Fibroblast of skin of right biceps (primary cell): ENCODE measurements at regions not wholly inside any gene's neighbourhood (a gene's known extent, or its start where the extent isn't known, plus 50 kb on each side); places are given as distances from the start of the nearest gene placed in this dataset.

Source experiments
- DNase-seq: peaks from one replicate; pipeline ENCODE4 v3.0.0-alpha.2; 2013

DNA sequence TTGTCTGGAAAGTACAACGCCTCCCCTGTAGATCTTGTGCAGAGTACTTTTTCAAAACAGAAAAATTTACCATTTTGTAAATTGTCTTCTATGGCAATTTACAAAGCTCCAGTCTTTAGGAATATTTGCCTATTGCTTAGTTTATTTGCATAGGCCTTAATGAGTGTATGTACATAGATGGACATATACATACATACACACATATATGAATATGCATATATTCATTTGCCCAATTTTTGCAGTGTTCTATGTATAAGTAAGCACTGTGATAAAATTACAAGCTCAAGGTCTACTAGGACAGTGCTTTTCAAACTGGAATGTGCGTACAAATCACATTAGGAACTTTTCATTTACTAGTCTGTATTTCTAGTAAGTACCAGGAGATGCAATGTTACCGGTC, 301.3 kb upstream of the SMARCA2 start:
- DNase-seq: no peak

DNA sequence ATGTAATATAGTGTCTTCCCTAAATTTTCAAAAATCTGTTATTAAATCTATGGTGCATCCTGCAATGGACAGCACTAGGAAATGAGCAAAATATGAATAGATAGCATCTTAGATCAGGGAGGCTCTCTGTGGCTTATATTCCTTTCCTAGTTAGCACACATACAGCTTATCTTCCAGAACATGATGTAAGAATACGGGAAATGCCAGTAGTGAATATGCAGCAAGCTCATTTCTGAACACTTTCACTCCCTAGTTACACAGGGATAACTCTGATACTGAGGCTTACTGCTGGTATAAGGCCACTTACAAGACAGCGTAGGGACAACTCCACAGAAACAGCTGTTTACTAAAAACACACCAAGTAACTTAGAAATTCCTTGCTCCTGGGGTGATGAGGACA, 297.3 kb upstream of the SMARCA2 start:
- DNase-seq: no peak

DNA sequence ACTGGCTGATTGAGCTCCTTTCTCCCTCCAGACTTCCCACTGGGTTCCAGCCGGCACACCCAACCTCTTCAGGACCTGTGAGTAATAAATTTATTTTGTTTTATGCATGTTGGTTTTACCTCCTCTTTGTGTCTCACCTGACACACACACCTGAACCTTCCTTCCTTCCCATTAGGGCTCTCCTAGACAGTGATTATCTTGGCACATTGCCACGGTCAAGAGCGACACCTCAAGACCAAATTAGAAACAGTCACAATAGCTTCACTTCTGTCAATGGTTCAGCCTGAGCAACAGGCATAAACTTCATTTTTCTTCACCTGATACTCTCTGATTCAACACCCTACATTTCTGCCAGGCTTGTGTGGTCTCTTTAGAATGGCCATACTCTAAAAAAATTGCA, 296.3 kb upstream of the SMARCA2 start:
- no peak for DNase-seq

DNA sequence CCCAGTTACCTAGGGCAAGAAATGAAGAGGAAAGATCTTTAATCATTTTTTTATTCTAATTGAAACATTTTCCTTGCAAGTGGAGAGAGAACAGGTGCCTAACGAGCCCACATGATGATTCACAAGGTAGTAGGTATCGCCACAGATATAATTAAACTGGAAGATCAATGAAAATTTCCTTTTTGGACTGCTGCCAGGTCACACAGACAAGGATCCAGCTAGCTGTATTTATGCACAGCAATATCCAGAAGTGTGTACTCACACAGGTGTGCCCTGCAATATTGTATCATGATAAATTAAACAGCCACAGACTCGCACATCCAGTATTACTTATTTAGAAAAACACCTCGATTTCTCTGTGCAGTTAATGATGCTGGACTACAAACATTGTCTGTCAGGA, 294.0 kb upstream of the SMARCA2 start:
- DNase-seq: no peak

DNA sequence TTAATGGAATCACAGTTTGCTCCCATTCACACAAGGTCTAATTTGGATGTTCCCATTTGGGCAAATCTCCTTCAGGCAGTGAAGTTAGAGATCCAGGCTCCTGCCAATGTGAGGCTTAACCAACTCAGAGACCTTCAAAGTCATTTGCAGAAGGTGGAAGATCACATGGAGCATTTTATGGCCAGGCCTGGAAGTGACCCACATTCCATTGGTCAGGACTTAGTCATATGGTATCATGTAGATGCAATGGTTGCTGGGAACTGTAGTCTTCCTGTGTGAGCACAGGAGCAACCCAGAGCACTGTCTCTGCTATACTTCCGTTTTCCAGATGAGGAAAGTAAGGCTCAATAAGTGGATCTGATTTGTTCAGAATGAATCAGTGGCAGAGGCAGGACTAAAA, 292.7 kb upstream of the SMARCA2 start:
- DNase-seq: no peak

DNA sequence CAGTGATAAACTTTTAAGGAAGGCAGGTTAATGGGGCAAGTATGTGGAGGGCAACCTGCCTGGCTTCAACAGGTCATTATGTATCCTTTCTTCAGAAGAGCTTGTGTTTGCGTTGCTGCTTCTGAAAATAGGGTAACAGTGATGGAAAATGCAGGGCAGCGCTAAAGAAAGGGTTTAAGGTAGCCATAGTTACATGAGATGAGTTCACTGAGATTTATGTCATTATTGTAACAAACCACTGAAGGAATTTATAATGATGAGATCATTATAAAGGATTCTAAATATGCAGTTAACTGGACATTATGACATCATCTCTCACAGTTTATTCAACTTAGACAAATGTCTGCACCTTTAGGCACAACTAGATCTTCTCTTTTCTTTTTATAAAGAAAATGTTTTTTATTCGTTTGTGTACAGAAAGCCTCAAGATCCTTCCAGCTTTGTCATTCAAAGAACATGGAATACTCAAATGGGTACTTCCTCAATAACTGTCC, 291.6 kb upstream of the SMARCA2 start:
- DNase-seq: no peak

DNA sequence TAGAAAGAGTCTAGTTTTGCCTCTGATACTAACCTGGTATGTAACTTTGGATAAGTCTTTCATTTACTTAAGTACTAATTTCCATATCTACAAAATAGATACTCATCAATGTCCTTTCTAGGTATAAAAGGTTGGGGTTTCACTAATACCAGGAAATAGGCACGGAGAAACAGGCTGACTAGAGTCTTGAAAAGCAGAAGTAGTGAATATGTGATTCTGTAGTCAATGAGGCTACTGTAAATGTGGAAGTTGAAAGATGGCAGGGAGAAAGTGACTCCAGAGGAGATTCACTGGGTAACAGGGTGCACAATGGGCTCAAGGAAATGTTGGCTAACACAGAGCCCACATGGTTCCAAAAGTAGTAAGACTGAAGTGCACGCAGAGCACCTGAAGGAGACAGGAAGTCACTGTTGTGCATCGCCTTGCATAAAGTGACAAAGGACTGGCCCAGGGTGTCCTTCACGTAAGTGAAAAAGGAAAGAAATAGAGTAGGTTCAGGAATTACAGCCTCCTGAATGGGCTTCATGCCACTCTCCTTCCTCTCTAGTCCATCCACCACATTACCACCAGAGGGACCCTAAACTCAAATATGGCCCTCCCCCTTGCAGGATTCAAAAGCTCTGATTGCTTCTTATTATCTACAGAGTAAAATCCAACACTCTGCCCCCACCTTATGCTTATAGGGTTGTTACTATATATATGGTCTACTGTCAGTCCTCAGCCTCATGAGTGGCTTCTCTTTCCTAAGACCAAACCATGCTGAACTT, 288.0 kb upstream of the SMARCA2 start:
- peak; percentile 1 for DNase-seq

DNA sequence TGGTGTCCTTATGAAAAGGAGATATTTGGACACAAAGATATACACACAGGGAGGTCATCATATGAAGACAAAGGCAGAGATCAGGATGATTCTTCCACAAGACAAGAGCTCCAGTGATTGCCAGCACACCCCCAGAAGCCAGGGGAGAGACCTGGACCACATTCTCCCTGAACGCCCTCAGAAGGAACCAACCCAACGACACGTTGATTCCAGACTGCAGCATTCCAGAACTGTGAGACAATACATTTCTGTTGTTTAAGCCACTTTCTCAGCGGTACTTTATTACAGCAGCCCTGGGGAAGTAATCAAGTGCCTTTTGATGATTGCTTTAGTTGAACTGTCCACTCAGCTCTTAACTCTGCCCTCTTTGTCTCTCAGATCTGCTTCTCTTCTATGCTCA, 285.5 kb upstream of the SMARCA2 start:
- no peak for DNase-seq

DNA sequence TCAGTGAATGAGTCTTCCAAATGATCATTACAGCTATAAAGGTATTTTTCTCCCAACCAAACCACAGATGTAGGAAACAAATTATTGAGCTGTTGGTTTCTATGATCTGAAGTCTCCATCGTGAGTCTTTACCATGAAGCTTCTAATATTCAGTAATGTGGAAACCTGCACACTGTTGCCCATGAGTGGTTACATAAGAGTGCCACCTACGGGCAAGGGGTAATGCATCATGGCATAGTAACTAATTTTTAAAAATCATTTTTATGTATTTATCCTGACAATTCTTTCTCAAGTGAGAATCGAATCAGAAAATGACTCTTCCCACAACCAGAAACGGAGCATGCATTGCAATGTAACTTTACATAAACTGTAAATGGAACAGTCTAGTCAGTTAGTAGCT, 282.5 kb upstream of the SMARCA2 start:
- DNase-seq: no peak

DNA sequence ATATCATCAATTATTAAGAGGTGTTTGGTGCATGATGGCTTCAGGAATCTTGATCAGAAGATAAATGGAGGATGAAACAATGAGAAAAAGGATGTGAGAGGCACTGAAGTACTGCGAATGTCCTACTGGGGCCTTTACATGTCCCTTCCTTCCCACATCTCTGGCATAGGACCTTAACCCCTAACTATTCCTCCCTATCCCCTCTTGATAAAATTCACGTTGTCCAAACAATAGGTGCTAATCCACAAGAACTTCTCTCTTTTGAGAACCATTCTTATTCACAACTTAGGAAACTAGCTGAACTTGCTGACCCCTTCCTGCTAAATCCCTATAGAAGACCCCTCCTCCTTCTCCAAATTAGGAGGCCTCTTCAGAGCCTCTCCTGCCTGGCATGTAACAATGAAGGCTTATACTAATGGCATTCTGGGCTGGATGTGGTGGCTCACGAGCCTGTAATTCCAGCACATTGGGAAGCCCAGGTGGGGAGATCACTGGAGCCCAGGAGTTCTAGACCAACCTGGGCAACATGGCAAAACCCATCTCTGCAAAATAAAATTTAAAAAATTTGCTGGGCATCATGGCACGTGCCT, 276.5 kb upstream of the SMARCA2 start:
- no peak for DNase-seq

DNA sequence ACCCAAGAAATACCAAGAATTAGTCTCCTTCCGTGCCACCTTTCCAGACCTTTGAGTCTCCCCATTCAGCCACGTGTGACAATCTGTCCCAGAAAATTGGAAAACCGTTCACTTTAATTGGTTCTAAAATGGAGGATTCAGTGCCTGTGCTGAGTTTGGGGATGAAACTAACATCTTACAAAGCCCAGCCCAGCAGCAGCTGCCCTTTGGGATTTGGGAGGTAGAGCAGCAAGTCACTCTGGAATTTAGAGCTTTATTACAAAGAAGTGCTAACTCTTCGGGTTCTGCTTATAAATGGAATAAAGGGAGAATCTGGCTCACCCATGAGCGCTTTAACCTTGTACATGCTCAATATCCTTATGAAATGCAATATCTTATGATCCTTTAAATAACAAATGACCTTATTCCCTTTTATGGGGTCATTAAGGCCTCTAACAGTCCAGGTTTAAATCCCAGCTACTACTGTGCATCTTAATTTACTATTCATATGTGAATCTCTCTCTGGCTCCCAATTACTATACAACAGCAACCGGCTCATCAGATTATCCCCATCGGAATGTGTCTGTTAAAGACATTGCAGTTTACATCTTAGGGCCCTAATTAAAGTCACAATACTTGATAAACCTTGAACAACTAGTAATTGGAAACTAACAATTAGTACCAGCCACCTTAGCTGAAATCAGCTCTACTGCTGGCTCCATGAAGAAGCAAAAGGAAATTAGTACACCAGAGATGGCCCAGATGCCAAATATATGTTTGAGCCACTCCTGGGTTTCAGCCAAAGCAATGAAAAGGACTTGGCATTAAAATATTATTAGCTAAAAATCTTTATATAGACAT, 271.8 kb upstream of the SMARCA2 start:
- DNase-seq: no peak

DNA sequence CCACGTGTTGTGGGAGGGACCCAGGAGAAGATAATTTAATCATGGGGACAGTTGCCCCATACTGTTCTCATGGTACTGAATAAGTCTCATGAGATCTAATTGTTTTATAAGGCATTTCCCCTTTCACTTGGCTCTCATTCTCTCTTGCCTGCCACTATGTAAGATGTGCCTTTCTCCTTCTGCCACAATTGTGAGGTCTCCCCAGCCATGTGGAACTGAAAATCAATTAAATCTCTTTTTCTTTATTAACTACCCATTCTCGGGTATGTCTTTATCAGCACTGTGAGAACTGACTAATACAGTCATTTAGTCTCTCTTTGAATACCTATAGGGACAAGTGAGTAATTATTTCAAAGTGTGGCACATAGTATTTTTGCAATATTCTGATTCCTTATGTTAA, 269.2 kb upstream of the SMARCA2 start:
- DNase-seq: no peak

DNA sequence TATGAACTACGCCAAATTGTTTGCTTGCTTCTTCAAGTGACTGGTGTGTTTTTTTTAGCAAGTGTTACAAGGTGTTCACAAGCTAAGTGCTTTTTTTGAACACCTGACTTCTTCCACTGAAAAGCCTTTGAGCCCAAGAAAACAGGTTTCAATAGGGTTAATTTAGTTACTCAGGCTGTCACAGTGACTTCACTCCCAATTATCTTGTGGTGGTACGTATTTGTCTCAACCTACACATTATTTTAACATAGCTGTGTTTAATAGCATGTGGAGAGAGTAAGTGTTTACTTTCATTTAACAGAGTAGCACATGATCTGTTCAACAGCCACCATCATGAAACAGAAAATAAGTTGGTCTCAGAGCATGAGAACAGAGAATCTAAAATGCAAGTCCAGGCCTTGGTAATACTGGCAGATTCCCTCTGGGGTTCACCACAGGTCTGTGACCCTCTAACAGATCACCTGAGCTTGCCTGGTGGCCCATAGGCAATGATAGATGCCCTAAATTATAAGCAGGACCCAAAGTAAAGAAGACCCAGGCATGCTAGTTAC, 267.7 kb upstream of the SMARCA2 start:
- no peak for DNase-seq

DNA sequence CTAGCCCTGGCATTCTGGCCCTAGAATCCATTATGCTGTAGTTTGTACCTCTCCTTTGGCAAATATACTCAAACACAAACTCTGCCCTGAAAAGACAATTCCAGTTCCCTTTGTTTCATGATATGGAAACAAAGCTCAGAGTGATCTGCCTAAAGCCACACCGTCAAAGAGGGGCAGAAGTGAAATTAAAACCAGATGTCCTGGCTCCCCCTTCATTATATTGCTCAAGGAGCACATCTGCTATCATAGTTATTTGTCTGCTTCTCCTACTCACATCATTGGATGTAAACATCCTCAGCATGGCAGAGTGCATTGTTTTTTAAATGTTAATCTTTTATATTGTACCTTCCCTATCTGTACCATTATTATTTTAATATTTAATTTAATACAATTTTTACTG, 266.7 kb upstream of the SMARCA2 start:
- DNase-seq: no peak

DNA sequence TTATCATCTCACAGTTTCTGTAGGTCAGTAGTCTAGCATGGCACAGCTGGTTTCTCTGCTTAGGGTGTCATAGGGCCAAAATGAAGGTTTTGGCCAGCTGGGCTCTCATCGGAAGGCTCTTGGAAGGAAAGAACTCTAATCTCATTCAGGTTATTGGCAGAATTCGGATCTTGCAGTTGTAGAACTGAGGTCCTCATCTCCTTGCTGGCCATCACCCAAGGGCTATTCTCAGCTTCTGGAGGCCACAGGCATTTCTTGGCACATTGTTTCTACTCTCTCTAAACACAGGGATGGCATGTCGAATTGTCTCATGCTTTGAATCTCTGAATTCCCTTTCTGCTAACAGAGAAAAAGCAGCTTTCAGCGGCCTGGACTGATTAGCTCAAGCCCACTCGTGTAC, 258.0 kb upstream of the SMARCA2 start:
- DNase-seq: no peak

DNA sequence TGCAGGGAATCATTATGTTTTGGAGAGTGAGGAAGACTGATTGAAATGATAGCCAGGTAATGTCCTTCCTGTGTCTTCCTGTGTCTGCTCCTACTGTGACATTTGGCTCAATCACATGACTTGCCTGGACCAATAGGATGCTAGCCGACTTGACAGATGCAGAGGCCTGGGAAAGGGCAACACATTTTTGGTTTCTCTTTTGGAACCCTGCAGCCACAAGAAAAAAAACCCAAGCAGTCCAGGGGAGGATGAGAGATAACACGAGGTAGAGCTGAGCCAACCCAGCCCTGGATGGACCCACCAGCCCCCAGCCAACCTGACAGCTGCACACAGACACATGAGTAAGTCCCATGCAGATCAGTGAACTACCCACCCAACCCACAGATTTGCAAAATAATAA, 256.1 kb upstream of the SMARCA2 start:
- DNase-seq: no peak

DNA sequence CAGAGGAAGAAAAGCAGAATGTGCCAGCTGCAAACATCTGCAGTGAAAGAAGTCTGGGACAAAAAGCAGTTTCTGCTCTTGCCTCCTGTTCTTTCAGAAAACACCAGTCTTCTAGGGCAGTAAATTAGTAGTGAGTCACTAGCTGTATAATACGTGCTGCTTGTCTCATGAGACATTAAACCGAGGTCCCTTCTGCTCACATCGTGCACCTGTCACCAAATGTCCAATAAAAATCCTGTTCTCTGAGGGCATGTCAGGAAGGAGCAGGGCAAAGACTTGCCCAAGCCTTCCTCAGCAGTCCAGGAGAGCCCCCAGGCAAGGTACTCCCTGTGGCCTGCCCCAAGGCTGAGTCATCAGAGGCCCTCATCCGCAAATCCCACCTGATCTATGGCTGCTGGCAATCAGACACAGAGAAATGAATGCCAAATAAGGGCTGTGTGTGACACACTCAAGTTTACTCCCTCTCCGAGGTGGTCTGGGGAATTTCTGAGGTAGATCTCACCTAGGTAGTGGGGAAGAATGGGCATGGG, 255.3 kb upstream of the SMARCA2 start:
- no peak for DNase-seq

DNA sequence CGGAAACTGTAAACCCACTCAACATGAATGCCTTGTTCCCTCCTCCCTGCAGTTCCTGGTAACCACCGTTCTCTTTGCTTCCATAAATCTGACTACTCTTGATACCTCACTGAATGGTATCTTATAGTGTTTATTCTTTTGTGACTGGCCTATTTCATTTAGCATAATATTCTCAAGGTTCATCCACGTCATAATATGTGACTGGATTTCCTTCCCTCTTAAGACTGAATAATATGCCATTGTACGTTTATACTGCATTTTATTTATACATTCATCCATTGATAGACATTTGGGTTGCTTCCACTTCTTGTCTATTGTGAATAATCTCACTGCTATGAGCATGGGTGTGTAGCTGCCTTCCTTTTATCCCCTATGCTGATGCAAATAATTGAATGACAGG, 253.3 kb upstream of the SMARCA2 start:
- DNase-seq: no peak

DNA sequence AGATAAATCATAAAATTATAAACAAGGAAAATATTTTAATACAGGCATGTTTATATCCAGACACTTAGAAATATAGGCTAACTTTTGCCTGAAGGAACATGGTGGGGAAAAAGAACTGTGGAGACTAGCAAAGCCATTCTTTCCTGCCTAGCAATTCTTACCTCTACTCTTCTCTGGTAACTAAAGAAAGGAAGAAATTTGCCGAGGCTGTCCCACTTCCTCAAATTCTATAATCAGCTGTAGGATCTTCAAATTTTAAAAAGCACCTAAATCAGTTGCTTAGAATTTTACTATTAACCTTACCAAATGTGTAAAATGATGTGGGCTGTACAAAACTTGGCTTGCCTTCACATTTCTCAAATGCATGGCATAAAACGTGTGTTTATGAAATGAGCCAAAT, 249.1 kb upstream of the SMARCA2 start:
- no peak for DNase-seq

DNA sequence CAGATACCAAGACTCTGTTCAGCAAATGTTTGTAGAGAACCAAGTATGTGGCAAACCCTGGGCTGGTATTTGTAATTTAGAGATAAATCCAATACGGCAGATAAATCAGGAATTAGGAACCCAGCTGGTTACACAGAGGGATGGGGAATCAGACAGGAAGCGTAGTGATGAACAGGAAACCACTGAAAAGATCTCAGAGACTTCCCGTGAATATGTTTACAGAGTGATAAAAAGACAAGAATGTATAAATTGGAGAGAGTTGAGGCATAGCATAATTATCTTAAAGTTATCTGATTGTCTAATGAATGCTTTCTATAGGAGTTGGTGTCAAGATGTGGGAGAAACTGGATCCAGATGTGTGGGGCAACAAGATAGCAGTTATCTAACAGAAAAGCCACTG, 246.6 kb upstream of the SMARCA2 start:
- DNase-seq: no peak

DNA sequence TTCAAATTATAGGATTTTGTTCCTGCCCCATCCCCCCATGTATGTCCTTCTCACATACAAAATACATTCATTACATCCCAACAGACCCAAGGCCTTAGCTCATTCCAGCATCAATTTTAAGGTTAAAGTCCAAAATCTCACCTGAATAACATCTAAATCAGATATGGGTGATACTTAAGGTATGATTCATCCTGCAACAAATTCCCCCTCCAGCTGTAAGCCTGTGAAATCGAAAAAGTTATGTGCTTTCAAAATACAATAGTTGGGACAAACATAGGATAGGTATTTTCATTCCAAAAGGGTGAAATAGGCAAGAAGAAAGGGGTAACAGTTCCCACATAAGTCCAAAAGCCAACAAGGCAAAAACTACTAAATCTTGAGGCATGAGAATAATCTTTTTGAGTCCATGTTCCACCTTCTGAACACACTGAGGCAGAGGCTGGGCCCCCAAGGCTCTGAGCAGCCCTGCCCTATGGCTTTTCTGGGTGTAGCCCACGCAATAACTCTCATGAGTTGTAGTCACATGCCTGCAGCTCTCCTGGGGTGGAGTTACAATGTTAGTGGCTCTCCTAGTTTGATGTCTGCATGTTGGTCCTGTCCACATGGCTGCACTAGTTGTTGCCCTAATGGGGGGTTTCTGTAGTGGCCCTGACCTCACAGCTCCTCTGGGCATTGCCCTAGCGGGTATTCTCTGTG, 243.9 kb upstream of the SMARCA2 start:
- DNase-seq: no peak

DNA sequence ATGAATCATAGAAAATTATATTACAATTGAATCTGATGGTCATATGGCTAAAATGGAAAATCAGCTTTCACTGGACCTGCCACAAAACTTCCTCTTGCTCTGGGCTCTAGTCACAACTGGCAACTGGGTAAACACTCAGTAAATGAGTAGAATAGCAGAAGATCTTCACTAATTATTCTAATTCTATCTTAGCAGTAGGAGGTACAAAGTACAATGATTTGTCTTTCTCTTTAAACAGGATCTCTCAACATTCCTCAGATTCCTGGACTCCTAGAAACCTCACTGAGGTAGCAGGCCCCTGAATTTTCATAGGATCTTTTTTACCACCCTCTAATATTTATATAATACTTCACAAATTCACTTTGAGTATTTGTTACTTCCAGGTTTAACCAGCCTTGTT, 239.9 kb upstream of the SMARCA2 start:
- DNase-seq: no peak

DNA sequence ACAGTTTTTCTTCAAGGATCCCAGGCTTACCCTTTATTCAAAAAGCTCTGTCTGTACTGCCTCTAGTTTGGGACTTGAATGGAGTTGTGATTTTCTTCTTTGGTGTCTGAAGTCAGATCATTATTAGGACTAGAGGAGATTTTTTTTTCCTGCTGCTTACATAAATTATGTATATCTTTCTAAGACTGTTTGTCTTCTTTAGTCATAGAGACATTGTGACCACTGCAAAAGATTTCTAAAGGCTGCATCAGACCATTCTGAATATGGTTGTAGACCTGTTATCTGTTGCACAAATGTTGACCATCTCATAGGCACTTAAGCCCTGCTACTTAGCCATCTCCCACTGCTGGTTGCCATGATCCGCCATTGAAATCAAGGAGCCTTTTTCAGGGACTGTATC, 238.5 kb upstream of the SMARCA2 start:
- no peak for DNase-seq
